GM12892 (cell line): ENCODE measurements at regions not wholly inside any gene's neighbourhood (a gene's known extent, or its start where the extent isn't known, plus 50 kb on each side); places are given as distances from the start of the nearest gene placed in this dataset.

ENCODE experiments used
- POLR2A ChIP-seq: IDR thresholded peaks from 2 replicates; pipeline ENCODE4 v1.6.1; 2011; ENCODE audit warnings: low read depth, low read length, control low read depth
- POLR2AphosphoS5 ChIP-seq: IDR thresholded peaks from 2 replicates; pipeline ENCODE4 v1.6.1; 2011; ENCODE audit warnings: low read depth, low read length, control low read depth
- TAF1 ChIP-seq: IDR thresholded peaks from 2 replicates; pipeline ENCODE4 v1.6.1; 2011; ENCODE audit warnings: low read depth, mild to moderate bottlenecking, control low read depth, low read length, borderline replicate concordance

- TF ChIP-seq POLR2A, result no peak
- TF ChIP-seq POLR2AphosphoS5, result no peak
- no peak for TF ChIP-seq TAF1
Measured at GRCh38 chr14:41392226-41392625, 214.4 kb upstream of the LRFN5 start.
